ENCODE measurements at regions not wholly inside any gene's neighbourhood (a gene's known extent, or its start where the extent isn't known, plus 50 kb on each side); places are given as distances from the start of the nearest gene placed in this dataset.

GRCh38 chr5:57772512-57772911, 289.9 kb upstream of the ACTBL2 start:
- TF ChIP-seq CTCF (IDR thresholded peaks at IDR 0.05) (no peak), ZFX (IDR thresholded peaks at IDR 0.05; ENCODE audit: borderline replicate concordance) (no peak)

Measured in 22Rv1 (cell line).